Progenitor cell of endocrine pancreas (in vitro differentiated cells): ENCODE measurements at regions not wholly inside any gene's neighbourhood (a gene's known extent, or its start where the extent isn't known, plus 50 kb on each side); places are given as distances from the start of the nearest gene placed in this dataset.
"Not testable (repeated sequence)": the region's sequence is repeated elsewhere in the genome, so short reads cannot be mapped to it uniquely, and the experiment has no call there.

Experiments
- DNase-seq: peaks from one replicate; pipeline ENCODE4 v3.0.0; 2021; ENCODE audit warnings: low spot score; ENCODE audit not compliant: unreplicated experiment
- H3K27ac Mint-ChIP-seq: 2 replicates; pipeline ENCODE4 v1.8.0; 2021; ENCODE audit warnings: mild to moderate bottlenecking, moderate library complexity, mixed read lengths
- H3K27me3 Mint-ChIP-seq: 2 replicates; pipeline ENCODE4 v1.8.0; 2021; ENCODE audit warnings: mixed read lengths
- H3K36me3 Mint-ChIP-seq: 2 replicates; pipeline ENCODE4 v1.8.0; 2022; ENCODE audit warnings: mixed read lengths; ENCODE audit not compliant: insufficient read depth
- H3K4me1 Mint-ChIP-seq: 2 replicates; pipeline ENCODE4 v1.8.0; 2021; ENCODE audit warnings: low read depth, mixed read lengths
- H3K4me3 Mint-ChIP-seq: 2 replicates; pipeline ENCODE4 v1.8.0; 2021; ENCODE audit warnings: low read depth, mild to moderate bottlenecking, moderate library complexity, mixed read lengths
- H3K9me3 Mint-ChIP-seq: 2 replicates; pipeline ENCODE4 v1.8.0; 2021; ENCODE audit warnings: low read depth, mixed read lengths
- TF ChIP-seq, protein P1 (sequence below): fragments of 200-600 bp; sonication (generic); IDR thresholded peaks from one replicate; pipeline ENCODE4 v1.5.0; 2021; ENCODE audit warnings: antibody characterized with exemption, mild to moderate bottlenecking; ENCODE audit not compliant: unreplicated experiment

DNA sequence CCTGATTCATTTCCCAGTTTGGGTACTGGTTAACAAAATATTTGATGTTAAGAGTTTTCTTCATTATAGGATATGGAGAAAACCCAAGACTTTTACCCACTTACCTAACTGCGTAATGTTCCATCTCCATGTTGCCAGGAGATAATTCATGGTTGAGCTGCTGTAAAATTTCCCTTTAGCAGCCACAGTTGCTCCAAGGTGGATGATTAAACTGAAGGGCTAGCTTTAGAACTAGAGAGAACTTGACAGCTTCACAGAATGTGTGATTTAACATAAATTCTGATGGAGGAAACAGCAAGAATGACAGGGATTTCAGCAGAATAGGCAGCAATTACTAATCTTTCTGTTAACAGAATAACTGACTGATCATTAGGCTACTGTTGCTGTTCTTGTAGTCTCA lies 236.1 kb downstream of the MEF2C start:
- H3K4me1 Mint-ChIP-seq, result peaks cover 1% of the 10 kb centered on the region
- no peak overlapping the region for H3K27ac Mint-ChIP-seq
- H3K36me3 Mint-ChIP-seq, result no peaks in the 10 kb centered on the region
- no peak overlapping the region for H3K4me3 Mint-ChIP-seq
- TF ChIP-seq, protein P1, sequence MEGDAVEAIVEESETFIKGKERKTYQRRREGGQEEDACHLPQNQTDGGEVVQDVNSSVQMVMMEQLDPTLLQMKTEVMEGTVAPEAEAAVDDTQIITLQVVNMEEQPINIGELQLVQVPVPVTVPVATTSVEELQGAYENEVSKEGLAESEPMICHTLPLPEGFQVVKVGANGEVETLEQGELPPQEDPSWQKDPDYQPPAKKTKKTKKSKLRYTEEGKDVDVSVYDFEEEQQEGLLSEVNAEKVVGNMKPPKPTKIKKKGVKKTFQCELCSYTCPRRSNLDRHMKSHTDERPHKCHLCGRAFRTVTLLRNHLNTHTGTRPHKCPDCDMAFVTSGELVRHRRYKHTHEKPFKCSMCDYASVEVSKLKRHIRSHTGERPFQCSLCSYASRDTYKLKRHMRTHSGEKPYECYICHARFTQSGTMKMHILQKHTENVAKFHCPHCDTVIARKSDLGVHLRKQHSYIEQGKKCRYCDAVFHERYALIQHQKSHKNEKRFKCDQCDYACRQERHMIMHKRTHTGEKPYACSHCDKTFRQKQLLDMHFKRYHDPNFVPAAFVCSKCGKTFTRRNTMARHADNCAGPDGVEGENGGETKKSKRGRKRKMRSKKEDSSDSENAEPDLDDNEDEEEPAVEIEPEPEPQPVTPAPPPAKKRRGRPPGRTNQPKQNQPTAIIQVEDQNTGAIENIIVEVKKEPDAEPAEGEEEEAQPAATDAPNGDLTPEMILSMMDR, result no peak
- no peak for DNase-seq
- H3K27me3 Mint-ChIP-seq, result peaks cover 23% of the 10 kb centered on the region
- H3K9me3 Mint-ChIP-seq, result no peaks in the 10 kb centered on the region

DNA sequence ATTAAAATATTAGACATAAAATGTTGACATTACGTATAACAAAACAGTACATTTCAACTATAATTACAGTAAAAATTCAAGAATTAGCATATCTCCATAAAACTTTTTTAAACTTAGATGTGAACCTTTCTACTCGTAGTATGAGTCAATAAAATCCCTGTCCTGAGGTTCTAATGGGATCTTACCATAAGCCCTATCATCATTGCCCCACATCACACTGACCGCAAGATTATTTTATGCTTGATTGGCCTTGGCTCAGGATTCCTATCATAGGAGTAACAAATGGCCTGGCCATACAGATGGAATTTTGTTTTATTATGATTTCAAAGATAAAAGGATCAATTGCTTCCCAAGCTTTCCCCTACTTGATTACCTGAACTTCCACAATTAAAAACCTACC lies 238.3 kb downstream of the MEF2C start:
- TF ChIP-seq, protein P1, result no peak
- no peak for DNase-seq
- H3K4me1 Mint-ChIP-seq, result peaks cover 1% of the 10 kb centered on the region
- H3K9me3 Mint-ChIP-seq, result no peaks in the 10 kb centered on the region
- no peak overlapping the region for H3K27ac Mint-ChIP-seq
- H3K36me3 Mint-ChIP-seq, result no peaks in the 10 kb centered on the region
- H3K4me3 Mint-ChIP-seq, result no peak overlapping the region
- peaks cover 9% of the 10 kb centered on the region for H3K27me3 Mint-ChIP-seq

- TF ChIP-seq, protein P1, result no peak
- Mint-ChIP-seq H3K9me3 (no peaks in the 10 kb centered on the region), H3K27me3 (peaks cover 14% of the 10 kb centered on the region), H3K4me3 (no peak overlapping the region), H3K36me3 (no peaks in the 10 kb centered on the region), H3K27ac (no peak overlapping the region), H3K4me1 (peaks cover 1% of the 10 kb centered on the region)
- no peak for DNase-seq
These were observed 239.7 kb downstream of the MEF2C start for GRCh38 chr5:88643315-88643714.

GRCh38 chr5:88634014-88634413 lies 249.0 kb downstream of the MEF2C start:
- Mint-ChIP-seq H3K27ac (no peak overlapping the region), H3K9me3 (no peaks in the 10 kb centered on the region), H3K36me3 (no peaks in the 10 kb centered on the region), H3K27me3 (no peaks in the 10 kb centered on the region), H3K4me3 (no peak overlapping the region), H3K4me1 (no peaks in the 10 kb centered on the region)
- TF ChIP-seq, protein P1, result no peak
- no peak for DNase-seq

DNA sequence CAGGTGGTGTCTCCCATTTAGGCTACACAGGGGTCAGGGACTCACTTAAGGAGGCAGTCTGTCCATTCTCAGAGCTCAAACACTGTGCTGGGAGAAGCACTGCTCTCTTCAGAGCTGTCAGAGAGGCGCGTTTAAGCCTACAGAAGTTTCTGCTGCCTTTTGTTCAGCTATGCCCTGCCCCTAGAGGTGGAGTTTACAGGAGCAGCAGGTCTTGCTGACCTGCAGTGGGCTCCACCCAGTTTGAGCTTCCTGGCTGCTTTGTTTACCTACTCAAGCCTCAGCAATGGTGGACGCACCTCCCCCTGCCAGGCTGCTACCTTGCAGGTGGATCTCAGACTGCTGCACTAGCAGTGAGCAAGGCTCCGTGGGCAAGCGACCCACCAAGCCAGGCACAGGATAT lies 260.1 kb downstream of the MEF2C start:
- not testable (repeated sequence) for DNase-seq, H3K4me3 Mint-ChIP-seq, H3K27me3 Mint-ChIP-seq, H3K36me3 Mint-ChIP-seq, H3K27ac Mint-ChIP-seq, H3K4me1 Mint-ChIP-seq
- peaks cover 24% of the 10 kb centered on the region for H3K9me3 Mint-ChIP-seq

GRCh38 chr5:88615767-88616166 lies 267.2 kb downstream of the MEF2C start:
- not testable (repeated sequence) for H3K4me3 Mint-ChIP-seq, H3K4me1 Mint-ChIP-seq, H3K27ac Mint-ChIP-seq, H3K27me3 Mint-ChIP-seq, H3K36me3 Mint-ChIP-seq, DNase-seq
- H3K9me3 Mint-ChIP-seq, result peaks cover 17% of the 10 kb centered on the region
